ENCODE measurements at regions not wholly inside any gene's neighbourhood (a gene's known extent, or its start where the extent isn't known, plus 50 kb on each side); places are given as distances from the start of the nearest gene placed in this dataset.

DNA sequence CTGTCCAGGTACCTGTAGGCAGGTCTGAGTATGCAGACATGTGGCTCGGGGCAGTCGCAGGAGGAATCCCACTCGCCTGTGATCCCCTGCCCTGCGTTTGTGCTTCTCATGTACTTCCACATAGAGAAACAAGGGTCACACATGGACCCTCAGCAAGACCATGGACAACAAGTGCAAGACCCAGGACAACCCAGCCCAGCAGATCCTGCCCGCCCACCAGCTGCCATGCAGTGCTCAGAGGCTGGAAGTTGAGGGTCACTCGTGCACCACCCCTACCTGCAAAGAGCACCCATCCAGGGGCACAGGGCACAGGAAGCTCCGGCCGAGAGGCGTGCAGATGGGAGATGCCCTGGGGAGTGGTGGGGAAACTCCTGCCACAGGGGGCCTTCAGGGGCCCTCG lies 67.5 kb upstream of the C14orf180 start:
- intact Hi-C loops (cut with DNase I; ENCODE audit: low total_unique reads) (no loop called here), in situ Hi-C loops (cut with MboI; ENCODE audit: low pct_ligation_motif_present in 1 of 4, low pct_unique_long_range_greater_than_20kb in 1 of 4, low sequenced_read_pairs in 3 of 4) (no loop called here)
- Histone ChIP-seq H3K36me3 (no peaks in the 10 kb centered on the region), H3K9me3 (no peaks in the 10 kb centered on the region), H3K4me3 (no peak overlapping the region), H3K4me1 (no peaks in the 10 kb centered on the region), H3K27me3 (no peaks in the 10 kb centered on the region), H3K27ac (no peak overlapping the region)
- WGBS, 2 donors (ENCODE audit: low coverage in 1 of 2) = 73% methylated on average over 10 of the region's 10 CpGs; no CpG with 5 or more reads in 1 of the 2 donors
- TF ChIP-seq POLR2A (IDR thresholded peaks at IDR 0.05) = no peak
- TF ChIP-seq, protein P1, sequence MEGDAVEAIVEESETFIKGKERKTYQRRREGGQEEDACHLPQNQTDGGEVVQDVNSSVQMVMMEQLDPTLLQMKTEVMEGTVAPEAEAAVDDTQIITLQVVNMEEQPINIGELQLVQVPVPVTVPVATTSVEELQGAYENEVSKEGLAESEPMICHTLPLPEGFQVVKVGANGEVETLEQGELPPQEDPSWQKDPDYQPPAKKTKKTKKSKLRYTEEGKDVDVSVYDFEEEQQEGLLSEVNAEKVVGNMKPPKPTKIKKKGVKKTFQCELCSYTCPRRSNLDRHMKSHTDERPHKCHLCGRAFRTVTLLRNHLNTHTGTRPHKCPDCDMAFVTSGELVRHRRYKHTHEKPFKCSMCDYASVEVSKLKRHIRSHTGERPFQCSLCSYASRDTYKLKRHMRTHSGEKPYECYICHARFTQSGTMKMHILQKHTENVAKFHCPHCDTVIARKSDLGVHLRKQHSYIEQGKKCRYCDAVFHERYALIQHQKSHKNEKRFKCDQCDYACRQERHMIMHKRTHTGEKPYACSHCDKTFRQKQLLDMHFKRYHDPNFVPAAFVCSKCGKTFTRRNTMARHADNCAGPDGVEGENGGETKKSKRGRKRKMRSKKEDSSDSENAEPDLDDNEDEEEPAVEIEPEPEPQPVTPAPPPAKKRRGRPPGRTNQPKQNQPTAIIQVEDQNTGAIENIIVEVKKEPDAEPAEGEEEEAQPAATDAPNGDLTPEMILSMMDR (IDR thresholded peaks at IDR 0.05) = no peak
- TF ChIP-seq POLR2AphosphoS5 (IDR thresholded peaks at IDR 0.05) = no peak
- no peak for TF ChIP-seq EP300 (IDR thresholded peaks at IDR 0.05; ENCODE audit: low read depth)
- DNase-seq = no peak

GRCh38 chr14:104512771-104513640 lies 66.6 kb upstream of the C14orf180 start:
- Histone ChIP-seq H3K4me3 (no peak overlapping the region), H3K4me1 (no peaks in the 10 kb centered on the region), H3K27me3 (no peaks in the 10 kb centered on the region), H3K9me3 (no peaks in the 10 kb centered on the region), H3K36me3 (no peaks in the 10 kb centered on the region), H3K27ac (no peak overlapping the region)
- in situ Hi-C loops (cut with MboI; ENCODE audit: low pct_ligation_motif_present in 1 of 4, low pct_unique_long_range_greater_than_20kb in 1 of 4, low sequenced_read_pairs in 3 of 4) (no loop called here), intact Hi-C loops (cut with DNase I; ENCODE audit: low total_unique reads) (no loop called here)
- WGBS, 2 donors (ENCODE audit: low coverage in 1 of 2) = 73 to 77% methylated on average over 2 to 35 of the region's 35 CpGs
- TF ChIP-seq POLR2AphosphoS5 (IDR thresholded peaks at IDR 0.05) (no peak), EP300 (IDR thresholded peaks at IDR 0.05; ENCODE audit: low read depth) (no peak), POLR2A (IDR thresholded peaks at IDR 0.05) (no peak)
- TF ChIP-seq, protein P1 (IDR thresholded peaks at IDR 0.05) = no peak
- no peak for DNase-seq

GRCh38 chr14:104513641-104514046 lies 65.9 kb upstream of the C14orf180 start:
- WGBS, 2 donors (ENCODE audit: low coverage in 1 of 2) = 79% methylated on average over 6 of the region's 6 CpGs; no CpG with 5 or more reads in 1 of the 2 donors

GRCh38 chr14:104514156-104514848 lies 65.3 kb upstream of the C14orf180 start:
- in situ Hi-C loops (cut with MboI; ENCODE audit: low pct_ligation_motif_present in 1 of 4, low pct_unique_long_range_greater_than_20kb in 1 of 4, low sequenced_read_pairs in 3 of 4) = no loop called here
- no peak overlapping the region for H3K27ac ChIP-seq
- TF ChIP-seq, protein P1 (IDR thresholded peaks at IDR 0.05) = no peak
- TF ChIP-seq POLR2AphosphoS5 (IDR thresholded peaks at IDR 0.05) = no peak
- TF ChIP-seq EP300 (IDR thresholded peaks at IDR 0.05; ENCODE audit: low read depth) = no peak
- no peak for TF ChIP-seq POLR2A (IDR thresholded peaks at IDR 0.05)
- intact Hi-C loops (cut with DNase I; ENCODE audit: low total_unique reads) = no loop called here
- H3K9me3 ChIP-seq = no peaks in the 10 kb centered on the region
- no peak overlapping the region for H3K4me3 ChIP-seq
- WGBS, 2 donors (ENCODE audit: low coverage in 1 of 2) = 53 to 76% methylated on average over 7 to 14 of the region's 16 CpGs
- H3K27me3 ChIP-seq = no peaks in the 10 kb centered on the region
- DNase-seq = no peak
- H3K4me1 ChIP-seq = no peaks in the 10 kb centered on the region
- H3K36me3 ChIP-seq = no peaks in the 10 kb centered on the region

More at GRCh38 chr14:104513641-104514046, 65.9 kb upstream of the C14orf180 start:
- Histone ChIP-seq H3K36me3 (no peaks in the 10 kb centered on the region), H3K27me3 (no peaks in the 10 kb centered on the region), H3K4me3 (no peak overlapping the region), H3K4me1 (no peaks in the 10 kb centered on the region), H3K27ac (no peak overlapping the region), H3K9me3 (no peaks in the 10 kb centered on the region)
- in situ Hi-C loops (cut with MboI; ENCODE audit: low pct_ligation_motif_present in 1 of 4, low pct_unique_long_range_greater_than_20kb in 1 of 4, low sequenced_read_pairs in 3 of 4) = no loop called here
- DNase-seq = no peak
- TF ChIP-seq, protein P1 (IDR thresholded peaks at IDR 0.05) = no peak
- TF ChIP-seq POLR2A (IDR thresholded peaks at IDR 0.05) (no peak), EP300 (IDR thresholded peaks at IDR 0.05; ENCODE audit: low read depth) (no peak), POLR2AphosphoS5 (IDR thresholded peaks at IDR 0.05) (no peak)
- intact Hi-C loops (cut with DNase I; ENCODE audit: low total_unique reads) = no loop called here
